ENCODE measurements at regions not wholly inside any gene's neighbourhood (a gene's known extent, or its start where the extent isn't known, plus 50 kb on each side); places are given as distances from the start of the nearest gene placed in this dataset.

GRCh38 chr3:116640109-116640508, 69.5 kb upstream of the TUSC7 start:
- DNase-seq = no peak

GRCh38 chr3:116643001-116643400, 66.6 kb upstream of the TUSC7 start:
- DNase-seq = no peak

DNA sequence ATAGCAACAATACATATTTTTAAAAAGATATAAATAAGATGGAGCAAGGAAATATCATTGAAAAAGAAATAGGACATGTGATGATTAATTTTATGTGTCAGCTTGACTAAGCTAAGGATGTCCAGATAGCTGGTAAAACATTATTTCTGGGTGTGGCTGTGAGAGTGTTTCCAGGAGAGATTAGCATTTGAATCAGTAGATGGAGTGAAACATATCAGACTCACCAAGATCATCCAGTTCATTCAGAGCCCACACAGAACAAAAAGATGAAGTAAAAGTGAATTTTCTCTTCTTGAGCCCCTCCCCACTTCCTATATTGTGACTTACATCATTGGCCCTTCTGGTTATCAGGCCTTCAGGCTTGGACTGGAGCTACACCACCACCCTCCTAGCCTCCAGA, 61.6 kb upstream of the TUSC7 start:
- DNase-seq = no peak

Measured in NCI-H446 treated with DMSO at 0.1 percent for 48 hours (cell line).